H9 (cell line): ENCODE measurements at regions not wholly inside any gene's neighbourhood (a gene's known extent, or its start where the extent isn't known, plus 50 kb on each side); places are given as distances from the start of the nearest gene placed in this dataset.

Experiments
- DNase-seq: peaks from one replicate; pipeline ENCODE4 v3.0.0-alpha.2; 2017
- H2AFZ ChIP-seq: one replicate; pipeline ENCODE4 v1.6.1; 2013; ENCODE audit warnings: mild to moderate bottlenecking, low read length, control low read depth, moderate library complexity
- H2AK5ac ChIP-seq: 2 replicates; pipeline ENCODE4 v1.6.1; 2013; ENCODE audit warnings: low read length, control low read depth, mixed read lengths; ENCODE audit not compliant: insufficient read length
- H2BK120ac ChIP-seq: one replicate; pipeline ENCODE4 v1.6.1; 2013; ENCODE audit warnings: low read depth, mild to moderate bottlenecking, low read length, control low read depth, inconsistent platforms; ENCODE audit not compliant: poor library complexity, severe bottlenecking
- H2BK12ac ChIP-seq: 2 replicates; pipeline ENCODE4 v1.6.1; 2013; ENCODE audit warnings: low read length, control low read depth, mixed read lengths, low read depth; ENCODE audit not compliant: insufficient read length
- H2BK15ac ChIP-seq: 2 replicates; pipeline ENCODE4 v1.6.1; 2013; ENCODE audit warnings: low read depth, low read length, control low read depth
- H2BK20ac ChIP-seq: one replicate; pipeline ENCODE4 v1.6.1; 2013; ENCODE audit warnings: low read depth, mild to moderate bottlenecking, low read length, control low read depth, inconsistent platforms; ENCODE audit not compliant: poor library complexity, severe bottlenecking
- H2BK5ac ChIP-seq: 2 replicates; pipeline ENCODE4 v1.6.1; 2013; ENCODE audit warnings: low read length, control low read depth, mixed read lengths; ENCODE audit not compliant: insufficient read length
- H3K14ac ChIP-seq: 2 replicates; pipeline ENCODE4 v1.6.1; 2013; ENCODE audit warnings: low read length, control low read depth; ENCODE audit not compliant: insufficient read depth
- H3K18ac ChIP-seq: 2 replicates; pipeline ENCODE4 v1.6.1; 2013; ENCODE audit warnings: low read depth, mild to moderate bottlenecking, mixed read lengths, low read length, control low read depth; ENCODE audit not compliant: insufficient read length
- H3K23ac ChIP-seq: 2 replicates; pipeline ENCODE4 v1.6.1; 2013; ENCODE audit warnings: low read length, control low read depth, mixed read lengths, low read depth; ENCODE audit not compliant: insufficient read length
- H3K23me2 ChIP-seq: 2 replicates; pipeline ENCODE4 v1.6.1; 2013; ENCODE audit warnings: low read depth, mild to moderate bottlenecking, mixed read lengths, low read length, control low read depth; ENCODE audit not compliant: insufficient read length, poor library complexity, severe bottlenecking
- H3K27ac ChIP-seq: 2 replicates; pipeline ENCODE4 v1.5.1; 2013; ENCODE audit warnings: low read length, control low read depth, mixed read lengths, low read depth; ENCODE audit not compliant: insufficient read length
- H3K27me3 ChIP-seq: 2 replicates; pipeline ENCODE4 v1.6.1; 2013; ENCODE audit warnings: low read length, control low read depth, inconsistent platforms; ENCODE audit not compliant: insufficient read depth
- H3K4ac ChIP-seq: 2 replicates; pipeline ENCODE4 v1.6.1; 2013; ENCODE audit warnings: low read depth, mild to moderate bottlenecking, control low read depth, inconsistent platforms, low read length, moderate library complexity
- H3K4me1 ChIP-seq: 2 replicates; pipeline ENCODE4 v1.6.1; 2013; ENCODE audit warnings: low read length, control low read depth, inconsistent platforms; ENCODE audit not compliant: insufficient read depth
- H3K4me2 ChIP-seq: 2 replicates; pipeline ENCODE4 v1.6.1; 2013; ENCODE audit warnings: low read length, control low read depth, mixed read lengths; ENCODE audit not compliant: insufficient read length, insufficient read depth
- H3K56ac ChIP-seq: 2 replicates; pipeline ENCODE4 v1.6.1; 2013; ENCODE audit warnings: low read depth, mild to moderate bottlenecking, mixed read lengths, low read length, control low read depth; ENCODE audit not compliant: insufficient read length
- H3K79me1 ChIP-seq: 2 replicates; pipeline ENCODE4 v1.6.1; 2013; ENCODE audit warnings: low read depth, mild to moderate bottlenecking, moderate library complexity, low read length, control low read depth, inconsistent platforms; ENCODE audit not compliant: insufficient read depth, poor library complexity, severe bottlenecking
- H3K79me2 ChIP-seq: 2 replicates; pipeline ENCODE4 v1.6.1; 2013; ENCODE audit warnings: low read length, control low read depth, inconsistent platforms; ENCODE audit not compliant: insufficient read depth
- H3K9ac ChIP-seq: 2 replicates; pipeline ENCODE4 v1.6.1; 2013; ENCODE audit warnings: low read length, control low read depth, mixed read lengths; ENCODE audit not compliant: insufficient read length; ENCODE audit errors: extremely low read depth
- H3K9me3 ChIP-seq: one replicate; pipeline ENCODE4 v1.6.1; 2013; ENCODE audit warnings: low read depth, low read length, inconsistent platforms; ENCODE audit not compliant: control insufficient read depth
- H3T11ph ChIP-seq: one replicate; pipeline ENCODE4 v1.6.1; 2013; ENCODE audit warnings: mild to moderate bottlenecking, low read length, control low read depth, inconsistent platforms
- H4K20me1 ChIP-seq: one replicate; pipeline ENCODE4 v1.6.1; 2013; ENCODE audit not compliant: control insufficient read depth, insufficient read length, insufficient read depth
- H4K5ac ChIP-seq: 2 replicates; pipeline ENCODE4 v1.6.1; 2013; ENCODE audit warnings: low read depth, mild to moderate bottlenecking, mixed read lengths, low read length, control low read depth; ENCODE audit not compliant: insufficient read length
- H4K8ac ChIP-seq: replicated peaks from 2 replicates; pipeline ENCODE4 v1.6.1; 2013; ENCODE audit warnings: low read length, control low read depth, mixed read lengths, low read depth; ENCODE audit not compliant: insufficient read length
- H4K91ac ChIP-seq: 2 replicates; pipeline ENCODE4 v1.6.1; 2013; ENCODE audit warnings: low read depth, mild to moderate bottlenecking, moderate library complexity, mixed read lengths, low read length, control low read depth; ENCODE audit not compliant: insufficient read length
- H3K27ac Mint-ChIP-seq, 3 experiments: 2 replicates in 2 of 3; 3 replicates in 1 of 3; pipeline ENCODE4 v1.8.0; 2020 to 2021; ENCODE audit warnings: mixed read lengths in 3 of 3, mild to moderate bottlenecking in 1 of 3, moderate library complexity in 1 of 3
- H3K27me3 Mint-ChIP-seq: 2 replicates; pipeline ENCODE4 v1.8.0; 2021; ENCODE audit warnings: low read depth, mild to moderate bottlenecking, moderate library complexity, mixed read lengths
- H3K36me3 Mint-ChIP-seq, 3 experiments: 2 replicates in 2 of 3; 3 replicates in 1 of 3; pipeline ENCODE4 v1.8.0; 2020 to 2021; ENCODE audit warnings: low read depth in 3 of 3, mixed read lengths in 3 of 3; ENCODE audit not compliant: insufficient read depth in 1 of 3
- H3K4me1 Mint-ChIP-seq, 2 experiments: 2 replicates each; pipeline ENCODE4 v1.8.0; 2020; ENCODE audit warnings: mixed read lengths in 2 of 2
- H3K4me3 Mint-ChIP-seq, 2 experiments: 2 replicates in 1 of 2; 3 replicates in 1 of 2; pipeline ENCODE4 v1.8.0; 2020 to 2021; ENCODE audit warnings: mild to moderate bottlenecking in 2 of 2, mixed read lengths in 2 of 2, moderate library complexity in 1 of 2
- H3K9me3 Mint-ChIP-seq, 2 experiments: 2 replicates in 1 of 2; 3 replicates in 1 of 2; pipeline ENCODE4 v1.8.0; 2020; ENCODE audit warnings: mild to moderate bottlenecking in 2 of 2, mixed read lengths in 2 of 2, moderate library complexity in 1 of 2
- TF ChIP-seq, protein P1 (sequence below): fragments of 200-600 bp; sonication (generic); conservative IDR thresholded peaks from 3 replicates; pipeline ENCODE4 v1.8.0; 2021; ENCODE audit warnings: antibody characterized with exemption, mild to moderate bottlenecking

DNA sequence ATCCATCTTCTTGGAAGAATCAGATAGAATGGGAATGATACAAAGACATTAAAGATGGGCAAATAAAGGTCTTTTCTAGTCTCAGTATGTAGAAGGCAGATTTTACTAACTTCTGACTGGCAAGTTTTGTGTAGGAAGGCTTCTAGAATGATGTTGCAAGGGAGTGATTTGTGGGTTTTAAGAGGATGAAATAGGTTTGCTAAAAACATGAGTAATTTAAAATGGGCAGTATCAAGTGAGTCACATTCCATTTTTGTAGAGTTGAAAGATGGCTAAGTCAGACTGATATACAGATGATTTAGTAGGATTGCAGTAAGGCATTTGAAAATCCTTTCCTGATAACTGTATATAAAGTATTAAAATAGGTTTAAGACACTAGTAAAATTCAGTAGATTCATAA lies 777.4 kb downstream of the SORCS1 start:
- H3K23me2 ChIP-seq, result no peaks in the 10 kb centered on the region
- H2BK5ac ChIP-seq, result no peak overlapping the region
- no peaks in the 10 kb centered on the region for H3K79me1 ChIP-seq
- no peak overlapping the region for H3T11ph ChIP-seq
- no peaks in the 10 kb centered on the region for H3K36me3 Mint-ChIP-seq
- H2BK15ac ChIP-seq, result no peak overlapping the region
- H3K4ac ChIP-seq, result no peak overlapping the region
- no peak overlapping the region for H3K14ac ChIP-seq
- no peak overlapping the region for H3K27ac ChIP-seq
- no peak overlapping the region for H3K4me2 ChIP-seq
- no peak overlapping the region for H2BK120ac ChIP-seq
- no peaks in the 10 kb centered on the region for H3K9me3 ChIP-seq
- H2BK12ac ChIP-seq, result no peak overlapping the region
- H3K27ac Mint-ChIP-seq, result no peak overlapping the region; a peak in 1 of 7 replicates
- no peak overlapping the region for H3K18ac ChIP-seq
- TF ChIP-seq, protein P1, sequence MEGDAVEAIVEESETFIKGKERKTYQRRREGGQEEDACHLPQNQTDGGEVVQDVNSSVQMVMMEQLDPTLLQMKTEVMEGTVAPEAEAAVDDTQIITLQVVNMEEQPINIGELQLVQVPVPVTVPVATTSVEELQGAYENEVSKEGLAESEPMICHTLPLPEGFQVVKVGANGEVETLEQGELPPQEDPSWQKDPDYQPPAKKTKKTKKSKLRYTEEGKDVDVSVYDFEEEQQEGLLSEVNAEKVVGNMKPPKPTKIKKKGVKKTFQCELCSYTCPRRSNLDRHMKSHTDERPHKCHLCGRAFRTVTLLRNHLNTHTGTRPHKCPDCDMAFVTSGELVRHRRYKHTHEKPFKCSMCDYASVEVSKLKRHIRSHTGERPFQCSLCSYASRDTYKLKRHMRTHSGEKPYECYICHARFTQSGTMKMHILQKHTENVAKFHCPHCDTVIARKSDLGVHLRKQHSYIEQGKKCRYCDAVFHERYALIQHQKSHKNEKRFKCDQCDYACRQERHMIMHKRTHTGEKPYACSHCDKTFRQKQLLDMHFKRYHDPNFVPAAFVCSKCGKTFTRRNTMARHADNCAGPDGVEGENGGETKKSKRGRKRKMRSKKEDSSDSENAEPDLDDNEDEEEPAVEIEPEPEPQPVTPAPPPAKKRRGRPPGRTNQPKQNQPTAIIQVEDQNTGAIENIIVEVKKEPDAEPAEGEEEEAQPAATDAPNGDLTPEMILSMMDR, result no peak
- H3K27me3 ChIP-seq, result no peaks in the 10 kb centered on the region
- H4K5ac ChIP-seq, result no peak overlapping the region
- no peak overlapping the region for H4K91ac ChIP-seq
- H3K23ac ChIP-seq, result no peak overlapping the region
- H3K4me1 ChIP-seq, result no peaks in the 10 kb centered on the region
- no peaks in the 10 kb centered on the region for H3K4me1 Mint-ChIP-seq
- H3K9ac ChIP-seq, result no peak overlapping the region
- no peaks in the 10 kb centered on the region for H3K79me2 ChIP-seq
- no peaks in the 10 kb centered on the region for H3K9me3 Mint-ChIP-seq
- DNase-seq, result no peak
- H3K56ac ChIP-seq, result no peak overlapping the region
- H2BK20ac ChIP-seq, result no peak overlapping the region
- H3K4me3 Mint-ChIP-seq, result no peak overlapping the region
- no peak overlapping the region for H2AK5ac ChIP-seq
- H2AFZ ChIP-seq, result no peak overlapping the region
- no peaks in the 10 kb centered on the region for H4K20me1 ChIP-seq
- no peak overlapping the region for H4K8ac ChIP-seq
- H3K27me3 Mint-ChIP-seq, result no peaks in the 10 kb centered on the region
